GM19452 (cell line): ENCODE measurements at regions not wholly inside any gene's neighbourhood (a gene's known extent, or its start where the extent isn't known, plus 50 kb on each side); places are given as distances from the start of the nearest gene placed in this dataset.

Experiments
- ATAC-seq: cut with Tn5 transposase; IDR thresholded peaks from one replicate; pipeline ENCODE4 v1.9.1; 2021; ENCODE audit not compliant: unreplicated experiment

- ATAC-seq = no peak
Observed at GRCh38 chr9:85213650-85214607, 527.8 kb downstream of the AGTPBP1 start.

- ATAC-seq = no peak
Observed at GRCh38 chr9:85212887-85213286, 528.9 kb downstream of the AGTPBP1 start.

DNA sequence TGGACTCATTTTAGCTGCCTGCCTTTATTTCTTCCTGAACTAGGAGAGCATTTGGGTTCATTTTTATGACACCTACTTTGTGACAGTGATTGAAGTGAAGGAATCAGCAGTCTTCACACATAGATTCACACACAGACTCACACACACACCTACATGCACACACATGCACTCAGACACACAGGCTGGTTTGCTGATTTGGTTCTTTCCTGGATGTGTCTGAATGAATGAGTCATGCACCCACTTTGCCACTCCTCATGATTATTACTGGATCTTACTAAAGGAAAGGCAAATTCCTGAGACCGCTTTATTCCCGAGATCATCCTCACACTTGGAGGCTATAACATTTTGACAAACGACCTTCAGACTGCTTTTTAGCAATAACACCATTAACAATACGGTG, 529.5 kb downstream of the AGTPBP1 start:
- ATAC-seq = no peak

DNA sequence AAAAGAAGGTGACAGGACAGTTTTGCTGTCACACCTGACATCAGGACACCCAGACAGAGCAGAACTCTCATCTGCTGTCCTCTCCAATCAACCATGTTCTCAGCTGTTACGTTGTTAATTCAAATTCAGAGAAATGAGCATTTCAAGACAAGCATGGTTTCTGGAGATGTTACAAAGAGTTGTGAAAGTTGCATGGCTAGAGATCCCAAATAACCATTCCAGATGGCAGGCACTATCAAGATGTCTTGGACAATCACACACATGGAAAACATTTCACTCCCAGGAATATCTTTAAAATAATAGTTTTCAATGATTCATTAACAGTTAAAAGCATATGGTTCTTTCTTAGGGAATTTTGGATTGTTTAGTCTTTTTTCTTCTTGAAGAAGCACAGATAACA, 533.1 kb downstream of the AGTPBP1 start:
- ATAC-seq = no peak

DNA sequence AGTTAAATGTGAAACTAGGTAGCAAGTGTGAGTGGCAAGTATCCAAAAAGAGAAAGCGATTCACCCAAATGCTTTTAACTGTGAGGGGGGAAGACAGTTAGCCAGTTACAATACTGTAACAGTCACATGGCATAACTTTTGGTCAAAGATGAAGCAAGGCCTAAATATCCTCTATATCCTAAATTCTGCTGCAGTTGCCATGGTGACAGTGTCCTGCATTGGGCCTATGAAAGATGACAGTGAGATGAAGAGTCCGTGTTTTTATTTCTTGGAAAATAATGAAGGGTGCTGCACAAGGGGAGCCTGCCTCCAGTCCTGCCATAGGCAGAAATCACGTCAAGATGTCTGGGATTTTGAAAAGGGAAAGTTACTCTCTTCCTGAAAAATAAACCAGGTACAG, 534.6 kb downstream of the NTRK2 start:
- ATAC-seq = no peak

GRCh38 chr9:85202596-85202995, 533.1 kb downstream of the NTRK2 start:
- ATAC-seq = no peak

DNA sequence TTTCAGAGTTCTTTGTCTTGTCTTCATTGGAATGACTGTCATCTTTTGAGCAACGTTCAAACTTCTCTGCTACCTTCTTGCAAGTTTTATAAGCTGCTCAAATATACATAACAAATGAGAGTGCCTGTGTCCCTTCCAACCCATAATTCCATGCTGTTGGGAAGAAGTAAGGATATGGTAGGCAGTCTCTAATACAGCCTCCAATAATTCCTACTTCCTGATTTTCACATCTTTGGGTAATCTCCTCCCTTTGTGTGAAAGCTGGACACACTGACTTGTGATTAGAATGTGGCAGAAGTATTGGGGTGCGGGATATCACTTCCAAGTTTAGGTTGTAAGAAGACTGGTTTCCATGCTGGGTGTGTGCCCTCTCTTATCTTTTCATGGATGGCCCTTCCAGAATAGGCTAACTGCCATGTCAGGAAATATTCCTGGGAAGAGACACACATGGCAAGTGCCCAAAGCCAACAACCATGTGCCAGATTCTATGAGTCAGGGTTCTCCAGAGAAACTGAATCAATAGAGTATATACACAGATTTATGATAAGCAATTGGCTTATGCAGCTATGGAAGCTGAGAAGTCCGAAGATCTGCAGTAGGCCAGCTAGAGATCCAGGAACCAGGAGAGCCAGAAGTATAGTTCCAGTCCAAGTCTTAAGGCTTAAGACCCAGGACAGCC, 531.3 kb downstream of the NTRK2 start:
- no peak for ATAC-seq

GRCh38 chr9:85199866-85200495, 530.5 kb downstream of the NTRK2 start:
- ATAC-seq = no peak

GRCh38 chr9:85192750-85193149, 523.2 kb downstream of the NTRK2 start:
- ATAC-seq = no peak

GRCh38 chr9:85186218-85186585, 516.7 kb downstream of the NTRK2 start:
- no peak for ATAC-seq

DNA sequence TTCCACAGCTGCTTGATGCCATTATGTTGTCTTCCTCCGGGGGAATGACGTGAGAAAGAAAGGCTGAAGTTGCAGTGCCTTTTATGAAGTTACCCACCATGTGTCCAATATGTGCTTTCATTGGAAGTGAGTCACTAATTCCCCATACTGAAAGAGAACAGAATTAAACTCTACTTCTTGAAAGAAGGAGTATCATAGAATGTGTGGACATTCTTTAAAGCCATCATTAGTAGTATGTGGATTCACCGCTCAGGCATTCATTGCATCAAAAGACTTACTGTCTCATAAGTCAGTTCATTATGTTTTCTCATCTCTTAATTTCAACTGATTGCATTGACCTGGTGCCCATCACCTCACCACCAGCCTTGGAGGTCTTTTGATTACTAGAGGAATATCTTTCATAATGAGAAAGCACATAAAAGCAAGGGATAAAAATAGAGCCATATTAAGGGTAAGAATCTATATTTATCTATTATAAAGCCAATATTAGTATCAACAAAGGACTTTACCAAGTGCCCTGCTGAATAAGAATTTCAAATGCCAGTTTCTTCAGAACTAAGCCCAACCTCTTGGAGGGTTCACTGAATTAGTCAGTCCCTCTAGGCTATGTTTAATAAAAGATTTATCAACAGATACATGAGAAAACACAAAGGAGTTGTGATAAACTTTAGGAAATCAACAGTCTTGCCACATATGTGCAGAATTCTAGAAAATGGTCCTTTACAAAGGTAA, 516.1 kb downstream of the NTRK2 start:
- ATAC-seq = no peak

GRCh38 chr9:85182383-85182782, 512.9 kb downstream of the NTRK2 start:
- ATAC-seq = no peak

GRCh38 chr9:85178474-85178873, 508.9 kb downstream of the NTRK2 start:
- ATAC-seq = no peak

DNA sequence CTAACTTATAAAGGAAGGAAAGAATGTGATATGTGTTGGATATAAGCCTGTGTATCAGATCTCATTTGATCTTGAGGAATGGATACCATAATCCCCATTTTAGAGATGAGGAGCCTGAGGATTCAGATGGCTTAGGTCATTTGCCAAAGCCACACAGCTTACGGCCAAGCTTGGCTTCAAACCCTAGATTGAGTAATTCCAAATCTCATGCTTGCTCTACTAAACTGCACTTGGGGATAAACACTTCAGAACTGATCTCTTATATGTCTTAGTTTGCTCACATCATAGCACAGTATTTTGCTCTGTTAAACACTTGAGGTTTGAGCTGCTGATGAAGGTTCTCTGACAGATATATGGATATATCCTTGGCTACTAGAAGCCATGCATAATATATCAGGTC, 504.4 kb downstream of the NTRK2 start:
- no peak for ATAC-seq

GRCh38 chr9:85172001-85172978, 502.8 kb downstream of the NTRK2 start:
- ATAC-seq = no peak

GRCh38 chr9:85171163-85171562, 501.6 kb downstream of the NTRK2 start:
- no peak for ATAC-seq

DNA sequence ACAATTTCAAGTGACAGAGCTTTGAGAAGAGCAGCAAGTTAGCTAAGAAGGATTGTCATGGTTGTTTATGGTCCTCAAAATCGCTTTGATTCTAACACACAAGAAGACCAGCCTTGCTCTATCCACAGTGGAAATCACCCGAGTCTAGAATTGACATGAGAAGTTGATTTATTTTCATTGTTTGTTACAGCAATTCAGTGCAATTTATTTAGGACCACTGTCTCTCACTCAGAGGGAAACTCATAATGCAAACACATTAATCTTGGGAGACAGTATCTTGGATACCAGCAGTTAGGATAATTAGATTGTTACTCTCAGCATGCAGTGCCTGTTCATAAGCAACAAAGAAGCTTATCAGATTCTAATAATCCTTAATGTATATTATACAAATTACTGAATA, 498.9 kb downstream of the NTRK2 start:
- no peak for ATAC-seq

DNA sequence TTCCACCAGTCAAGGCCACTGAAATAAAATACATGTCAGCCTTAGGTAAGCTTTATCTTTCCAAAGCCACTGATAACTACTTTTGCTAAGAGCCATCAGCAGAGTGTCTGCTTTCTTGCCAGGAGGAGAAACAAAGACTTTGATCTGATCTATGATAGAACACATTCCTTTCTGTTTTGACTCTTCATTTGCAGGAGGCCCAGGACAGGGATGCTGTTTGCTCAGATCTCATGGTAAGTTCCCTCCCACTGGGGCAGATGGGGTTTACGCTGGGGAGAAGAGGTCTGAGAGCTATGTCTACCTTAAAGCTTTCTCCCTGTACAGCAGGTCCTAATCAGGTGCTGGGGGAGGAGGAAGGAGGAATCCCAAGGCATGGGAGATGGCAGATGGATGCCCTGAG, 497.6 kb downstream of the NTRK2 start:
- no peak for ATAC-seq

DNA sequence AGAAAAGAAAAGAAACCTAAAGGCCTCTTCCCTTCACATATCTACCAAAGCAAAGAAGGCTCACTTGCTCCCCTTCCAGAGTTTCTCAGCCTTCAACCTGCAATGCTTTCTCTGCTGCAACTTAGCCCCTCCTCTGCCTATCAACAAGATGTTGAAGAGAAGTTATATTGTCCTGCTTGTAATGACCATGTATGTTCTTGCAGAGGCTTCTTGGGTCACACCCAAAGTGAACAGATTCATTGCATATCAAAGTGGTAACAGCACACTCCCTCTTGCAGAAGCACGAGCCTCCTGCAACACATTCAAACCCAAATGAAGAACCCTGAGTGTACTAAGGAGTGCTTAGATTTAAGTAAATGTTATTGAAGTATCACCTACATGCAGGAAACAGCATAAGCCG, 494.3 kb downstream of the NTRK2 start:
- no peak for ATAC-seq

- no peak for ATAC-seq
Observed at GRCh38 chr9:85163415-85163814, 493.9 kb downstream of the NTRK2 start.
